Fibroblast of pulmonary artery (primary cell): ENCODE measurements at regions not wholly inside any gene's neighbourhood (a gene's known extent, or its start where the extent isn't known, plus 50 kb on each side); places are given as distances from the start of the nearest gene placed in this dataset.
A peak's percentile ranks its signal among the peaks of the same experiment; 100 is the strongest.

Experiments
- DNase-seq: peaks from one replicate; pipeline ENCODE4 v3.0.0-alpha.2; 2010; ENCODE audit warnings: low read depth
- H3K4me3 ChIP-seq: replicated peaks from 2 replicates; pipeline ENCODE4 v1.5.1; 2011; ENCODE audit warnings: low read depth, mild to moderate bottlenecking, control low read depth, low read length, moderate library complexity
- TF ChIP-seq, protein P1 (sequence below): IDR thresholded peaks from 2 replicates; pipeline ENCODE4 v1.5.1; 2011; ENCODE audit warnings: mild to moderate bottlenecking, control low read depth, low read length, inconsistent platforms; ENCODE audit errors: missing control alignments

DNA sequence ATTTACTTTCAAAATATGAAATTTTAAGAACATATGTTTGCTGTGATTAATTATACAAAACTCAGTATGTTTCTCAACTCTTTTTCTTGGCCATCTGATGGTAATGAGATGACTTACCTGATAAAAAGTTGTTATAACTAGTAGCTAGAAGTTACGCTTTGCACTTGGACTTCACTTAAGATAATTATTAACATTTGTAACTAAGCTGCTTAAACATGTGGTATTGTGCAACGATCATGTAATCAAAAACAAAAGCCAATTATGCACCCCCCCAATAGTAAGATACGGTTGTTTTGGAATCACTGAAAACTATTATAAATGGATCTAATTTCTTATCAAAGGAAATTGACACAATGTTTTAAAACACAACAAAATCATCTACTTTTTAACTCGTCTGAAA lies 342.9 kb downstream of the CNTN3 start:
- H3K4me3 ChIP-seq = no peak overlapping the region
- no peak for DNase-seq
- TF ChIP-seq, protein P1, sequence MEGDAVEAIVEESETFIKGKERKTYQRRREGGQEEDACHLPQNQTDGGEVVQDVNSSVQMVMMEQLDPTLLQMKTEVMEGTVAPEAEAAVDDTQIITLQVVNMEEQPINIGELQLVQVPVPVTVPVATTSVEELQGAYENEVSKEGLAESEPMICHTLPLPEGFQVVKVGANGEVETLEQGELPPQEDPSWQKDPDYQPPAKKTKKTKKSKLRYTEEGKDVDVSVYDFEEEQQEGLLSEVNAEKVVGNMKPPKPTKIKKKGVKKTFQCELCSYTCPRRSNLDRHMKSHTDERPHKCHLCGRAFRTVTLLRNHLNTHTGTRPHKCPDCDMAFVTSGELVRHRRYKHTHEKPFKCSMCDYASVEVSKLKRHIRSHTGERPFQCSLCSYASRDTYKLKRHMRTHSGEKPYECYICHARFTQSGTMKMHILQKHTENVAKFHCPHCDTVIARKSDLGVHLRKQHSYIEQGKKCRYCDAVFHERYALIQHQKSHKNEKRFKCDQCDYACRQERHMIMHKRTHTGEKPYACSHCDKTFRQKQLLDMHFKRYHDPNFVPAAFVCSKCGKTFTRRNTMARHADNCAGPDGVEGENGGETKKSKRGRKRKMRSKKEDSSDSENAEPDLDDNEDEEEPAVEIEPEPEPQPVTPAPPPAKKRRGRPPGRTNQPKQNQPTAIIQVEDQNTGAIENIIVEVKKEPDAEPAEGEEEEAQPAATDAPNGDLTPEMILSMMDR = no peak

DNA sequence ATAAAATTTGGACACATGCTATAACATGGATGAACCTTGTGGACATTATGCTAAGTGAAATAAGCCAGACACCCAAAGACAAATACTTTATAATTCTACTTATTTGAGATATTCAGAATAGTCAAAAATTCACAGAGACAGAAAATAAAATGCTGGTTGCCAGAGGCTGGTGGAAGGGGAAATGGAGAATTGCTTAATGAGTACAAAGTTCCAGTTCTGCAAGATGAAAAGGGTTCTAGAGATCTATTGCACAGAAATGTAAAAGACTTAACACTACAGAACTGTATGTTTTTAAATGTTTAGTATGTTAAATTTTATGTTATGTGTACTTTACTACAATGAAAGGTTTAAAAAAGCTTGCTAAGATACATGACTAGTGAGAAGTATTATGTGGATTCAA lies 344.8 kb downstream of the CNTN3 start:
- no peak for DNase-seq
- TF ChIP-seq, protein P1 = no peak
- no peak overlapping the region for H3K4me3 ChIP-seq

- H3K4me3 ChIP-seq = no peak overlapping the region
- peak; percentile 43 for DNase-seq
- TF ChIP-seq, protein P1 = no peak
These were observed 345.7 kb downstream of the CNTN3 start for GRCh38 chr3:74268753-74269152.

- no peak overlapping the region for H3K4me3 ChIP-seq
- TF ChIP-seq, protein P1 = peak; percentile 87
- DNase-seq = peak; percentile 72
These were observed 346.8 kb downstream of the CNTN3 start for GRCh38 chr3:74267588-74268184.

DNA sequence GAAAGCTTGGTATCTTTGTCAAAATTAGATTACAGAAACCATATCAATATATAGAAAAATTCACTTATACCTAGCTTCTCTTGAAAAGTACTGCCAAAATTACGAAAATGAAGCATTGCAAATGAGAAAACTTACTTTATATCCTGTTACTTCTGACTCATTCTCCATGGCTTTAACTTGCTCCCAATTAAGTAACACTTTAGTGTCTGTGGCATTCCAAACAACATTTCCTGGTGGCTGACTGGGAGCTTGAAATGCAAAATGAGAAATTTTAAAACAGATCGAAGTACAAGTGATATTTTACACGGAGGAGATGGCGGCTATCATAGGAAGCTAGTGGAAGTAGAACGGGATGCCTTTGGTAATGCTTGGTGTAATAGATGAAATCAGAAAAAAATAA lies 347.3 kb downstream of the CNTN3 start:
- TF ChIP-seq, protein P1 = no peak
- H3K4me3 ChIP-seq = no peak overlapping the region
- peak; percentile 11 for DNase-seq

- TF ChIP-seq, protein P1 = no peak
- no peak for DNase-seq
- H3K4me3 ChIP-seq = no peak overlapping the region
These were observed 349.4 kb downstream of the CNTN3 start for GRCh38 chr3:74265069-74265468.

DNA sequence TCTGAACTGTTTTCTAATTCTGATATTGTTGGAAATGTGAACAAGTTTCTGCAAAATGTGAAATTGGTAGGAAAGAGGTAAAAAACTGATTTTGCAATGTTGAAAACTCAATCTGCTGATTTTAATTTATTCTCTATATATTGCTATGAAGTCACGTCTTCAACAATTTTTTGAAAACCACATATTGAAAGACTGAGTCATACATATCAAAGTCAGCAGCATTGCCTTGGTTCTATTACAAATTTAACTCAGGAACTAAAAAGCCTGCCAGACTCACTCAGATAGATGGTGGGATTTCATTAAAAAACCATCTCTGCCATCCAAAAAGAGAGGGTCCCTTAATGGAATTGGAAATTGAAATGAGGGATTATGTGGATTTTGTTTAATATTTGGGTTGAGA lies 351.4 kb downstream of the CNTN3 start:
- TF ChIP-seq, protein P1 = no peak
- no peak for DNase-seq
- no peak overlapping the region for H3K4me3 ChIP-seq
